ENCODE measurements at regions not wholly inside any gene's neighbourhood (a gene's known extent, or its start where the extent isn't known, plus 50 kb on each side); places are given as distances from the start of the nearest gene placed in this dataset.

- H3K36me3 ChIP-seq (ENCODE audit: control insufficient read depth in 1 of 2, insufficient read depth in 2 of 2, low read length in 1 of 2), result no peaks in the 10 kb centered on the region
- no peaks in the 10 kb centered on the region for H3K4me1 ChIP-seq (ENCODE audit: control insufficient read depth in 1 of 2, insufficient read depth in 2 of 2, low read length in 2 of 2)
- H3K9me3 ChIP-seq (ENCODE audit: control insufficient read depth, low read length), result no peaks in the 10 kb centered on the region
- no peak for ATAC-seq (ENCODE audit: low FRiP score)
- whole genome bisulfite sequencing, 2 donors, result 85 to 86% methylated on average over 4 of the region's 4 CpGs
- no peak for DNase-seq
- no peaks in the 10 kb centered on the region for H3K27me3 ChIP-seq (ENCODE audit: control insufficient read depth in 1 of 2, insufficient read depth in 2 of 2, low read length in 1 of 2)
- no peak overlapping the region for H3K27ac ChIP-seq (ENCODE audit: low read depth in 1 of 2, low read length in 2 of 2)
- H3K4me3 ChIP-seq (ENCODE audit: low read length in 2 of 2), result no peak overlapping the region
- intact Hi-C loops (cut with DNase I), result no loop called here
Observed at GRCh38 chr5:167250996-167251395, 1040.4 kb upstream of the WWC1 start.

GRCh38 chr5:167254132-167254531, 1037.3 kb upstream of the WWC1 start:
- ATAC-seq (ENCODE audit: low FRiP score) (no peak), DNase-seq (no peak)
- Histone ChIP-seq H3K27me3 (ENCODE audit: control insufficient read depth in 1 of 2, insufficient read depth in 2 of 2, low read length in 1 of 2) (no peaks in the 10 kb centered on the region), H3K36me3 (ENCODE audit: control insufficient read depth in 1 of 2, insufficient read depth in 2 of 2, low read length in 1 of 2) (no peaks in the 10 kb centered on the region), H3K9me3 (ENCODE audit: control insufficient read depth, low read length) (no peaks in the 10 kb centered on the region), H3K4me3 (ENCODE audit: low read length in 2 of 2) (no peak overlapping the region), H3K4me1 (ENCODE audit: control insufficient read depth in 1 of 2, insufficient read depth in 2 of 2, low read length in 2 of 2) (no peaks in the 10 kb centered on the region), H3K27ac (ENCODE audit: low read depth in 1 of 2, low read length in 2 of 2) (no peak overlapping the region)
- WGBS, 2 donors, result 84 to 94% methylated on average over 3 of the region's 3 CpGs
- intact Hi-C loops (cut with DNase I), result no loop called here

DNA sequence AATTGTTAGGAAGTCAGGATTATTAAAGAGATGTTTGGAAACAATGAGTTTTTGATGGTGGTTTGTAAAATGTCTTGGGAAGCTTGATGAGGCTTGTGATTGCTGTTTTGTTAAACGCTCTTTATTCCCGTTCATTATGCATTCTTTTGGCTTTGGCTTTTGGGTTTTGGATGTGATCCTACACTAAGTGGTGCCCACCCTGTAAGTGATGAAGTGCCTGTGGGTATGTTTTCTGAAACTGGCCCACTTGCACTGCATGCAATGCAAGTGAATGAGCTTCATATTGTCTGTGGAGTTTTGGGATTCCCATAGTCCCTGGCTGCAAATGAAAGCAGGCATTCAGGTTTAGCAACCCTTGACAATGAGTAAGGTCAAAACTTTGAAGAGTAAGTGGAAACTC, 1035.5 kb upstream of the WWC1 start:
- intact Hi-C loops (cut with DNase I), result no loop called here
- no peaks in the 10 kb centered on the region for H3K36me3 ChIP-seq (ENCODE audit: control insufficient read depth in 1 of 2, insufficient read depth in 2 of 2, low read length in 1 of 2)
- H3K4me3 ChIP-seq (ENCODE audit: low read length in 2 of 2), result no peak overlapping the region
- DNase-seq (no peak), ATAC-seq (ENCODE audit: low FRiP score) (no peak)
- H3K9me3 ChIP-seq (ENCODE audit: control insufficient read depth, low read length), result no peaks in the 10 kb centered on the region
- H3K4me1 ChIP-seq (ENCODE audit: control insufficient read depth in 1 of 2, insufficient read depth in 2 of 2, low read length in 2 of 2), result no peaks in the 10 kb centered on the region
- H3K27ac ChIP-seq (ENCODE audit: low read depth in 1 of 2, low read length in 2 of 2), result no peak overlapping the region
- H3K27me3 ChIP-seq (ENCODE audit: control insufficient read depth in 1 of 2, insufficient read depth in 2 of 2, low read length in 1 of 2), result no peaks in the 10 kb centered on the region
- WGBS, 2 donors, result 65 to 71% methylated on average over 2 of the region's 2 CpGs

GRCh38 chr5:167259806-167260205, 1031.6 kb upstream of the WWC1 start:
- Histone ChIP-seq H3K27ac (ENCODE audit: low read depth in 1 of 2, low read length in 2 of 2) (no peak overlapping the region), H3K4me1 (ENCODE audit: control insufficient read depth in 1 of 2, insufficient read depth in 2 of 2, low read length in 2 of 2) (no peaks in the 10 kb centered on the region), H3K9me3 (ENCODE audit: control insufficient read depth, low read length) (peaks cover 3% of the 10 kb centered on the region), H3K36me3 (ENCODE audit: control insufficient read depth in 1 of 2, insufficient read depth in 2 of 2, low read length in 1 of 2) (no peaks in the 10 kb centered on the region), H3K4me3 (ENCODE audit: low read length in 2 of 2) (no peak overlapping the region), H3K27me3 (ENCODE audit: control insufficient read depth in 1 of 2, insufficient read depth in 2 of 2, low read length in 1 of 2) (no peaks in the 10 kb centered on the region)
- WGBS, 2 donors, result 65 to 74% methylated on average over 2 of the region's 2 CpGs
- DNase-seq (no peak), ATAC-seq (ENCODE audit: low FRiP score) (no peak)
- intact Hi-C loops (cut with DNase I), result no loop called here

- no peak for DNase-seq
- no peaks in the 10 kb centered on the region for H3K27me3 ChIP-seq (ENCODE audit: control insufficient read depth in 1 of 2, insufficient read depth in 2 of 2, low read length in 1 of 2)
- H3K9me3 ChIP-seq (ENCODE audit: control insufficient read depth, low read length), result peaks cover 3% of the 10 kb centered on the region
- intact Hi-C loops (cut with DNase I), result no loop called here
- H3K27ac ChIP-seq (ENCODE audit: low read depth in 1 of 2, low read length in 2 of 2), result no peak overlapping the region
- no peak for ATAC-seq (ENCODE audit: low FRiP score)
- H3K4me1 ChIP-seq (ENCODE audit: control insufficient read depth in 1 of 2, insufficient read depth in 2 of 2, low read length in 2 of 2), result no peaks in the 10 kb centered on the region
- no peaks in the 10 kb centered on the region for H3K36me3 ChIP-seq (ENCODE audit: control insufficient read depth in 1 of 2, insufficient read depth in 2 of 2, low read length in 1 of 2)
- 73 to 75% methylated on average over 3 of the region's 3 CpGs for WGBS, 2 donors
- H3K4me3 ChIP-seq (ENCODE audit: low read length in 2 of 2), result no peak overlapping the region
Observed at GRCh38 chr5:167261309-167262100, 1029.9 kb upstream of the WWC1 start.

GRCh38 chr5:167263185-167263584, 1028.3 kb upstream of the WWC1 start:
- Histone ChIP-seq H3K4me1 (ENCODE audit: control insufficient read depth in 1 of 2, insufficient read depth in 2 of 2, low read length in 2 of 2) (no peaks in the 10 kb centered on the region), H3K9me3 (ENCODE audit: control insufficient read depth, low read length) (peaks cover 3% of the 10 kb centered on the region), H3K4me3 (ENCODE audit: low read length in 2 of 2) (no peak overlapping the region), H3K27me3 (ENCODE audit: control insufficient read depth in 1 of 2, insufficient read depth in 2 of 2, low read length in 1 of 2) (no peaks in the 10 kb centered on the region), H3K36me3 (ENCODE audit: control insufficient read depth in 1 of 2, insufficient read depth in 2 of 2, low read length in 1 of 2) (no peaks in the 10 kb centered on the region), H3K27ac (ENCODE audit: low read depth in 1 of 2, low read length in 2 of 2) (no peak overlapping the region)
- intact Hi-C loops (cut with DNase I), result no loop called here
- WGBS, 2 donors, result 21 to 40% methylated on average over 4 of the region's 4 CpGs
- DNase-seq (no peak), ATAC-seq (ENCODE audit: low FRiP score) (no peak)

- ATAC-seq (ENCODE audit: low FRiP score), result no peak
- intact Hi-C loops (cut with DNase I), result no loop called here
- H3K27me3 ChIP-seq (ENCODE audit: control insufficient read depth in 1 of 2, insufficient read depth in 2 of 2, low read length in 1 of 2), result no peaks in the 10 kb centered on the region
- peaks cover 3% of the 10 kb centered on the region for H3K9me3 ChIP-seq (ENCODE audit: control insufficient read depth, low read length)
- no peaks in the 10 kb centered on the region for H3K36me3 ChIP-seq (ENCODE audit: control insufficient read depth in 1 of 2, insufficient read depth in 2 of 2, low read length in 1 of 2)
- H3K27ac ChIP-seq (ENCODE audit: low read depth in 1 of 2, low read length in 2 of 2), result no peak overlapping the region
- DNase-seq, result no peak
- no peaks in the 10 kb centered on the region for H3K4me1 ChIP-seq (ENCODE audit: control insufficient read depth in 1 of 2, insufficient read depth in 2 of 2, low read length in 2 of 2)
- no peak overlapping the region for H3K4me3 ChIP-seq (ENCODE audit: low read length in 2 of 2)
- 76 to 80% methylated on average over 7 of the region's 7 CpGs for WGBS, 2 donors
Observed at GRCh38 chr5:167264348-167264747, 1027.1 kb upstream of the WWC1 start.

- H3K36me3 ChIP-seq (ENCODE audit: control insufficient read depth in 1 of 2, insufficient read depth in 2 of 2, low read length in 1 of 2), result no peaks in the 10 kb centered on the region
- DNase-seq (no peak), ATAC-seq (ENCODE audit: low FRiP score) (no peak)
- no peaks in the 10 kb centered on the region for H3K4me1 ChIP-seq (ENCODE audit: control insufficient read depth in 1 of 2, insufficient read depth in 2 of 2, low read length in 2 of 2)
- no peaks in the 10 kb centered on the region for H3K9me3 ChIP-seq (ENCODE audit: control insufficient read depth, low read length)
- no peaks in the 10 kb centered on the region for H3K27me3 ChIP-seq (ENCODE audit: control insufficient read depth in 1 of 2, insufficient read depth in 2 of 2, low read length in 1 of 2)
- no peak overlapping the region for H3K4me3 ChIP-seq (ENCODE audit: low read length in 2 of 2)
- intact Hi-C loops (cut with DNase I), result no loop called here
- no peak overlapping the region for H3K27ac ChIP-seq (ENCODE audit: low read depth in 1 of 2, low read length in 2 of 2)
Observed at GRCh38 chr5:167268337-167268736, 1023.1 kb upstream of the WWC1 start.

GRCh38 chr5:167269146-167269545, 1022.3 kb upstream of the WWC1 start:
- Histone ChIP-seq H3K27me3 (ENCODE audit: control insufficient read depth in 1 of 2, insufficient read depth in 2 of 2, low read length in 1 of 2) (no peaks in the 10 kb centered on the region), H3K9me3 (ENCODE audit: control insufficient read depth, low read length) (no peaks in the 10 kb centered on the region), H3K27ac (ENCODE audit: low read depth in 1 of 2, low read length in 2 of 2) (no peak overlapping the region), H3K4me3 (ENCODE audit: low read length in 2 of 2) (no peak overlapping the region), H3K36me3 (ENCODE audit: control insufficient read depth in 1 of 2, insufficient read depth in 2 of 2, low read length in 1 of 2) (no peaks in the 10 kb centered on the region), H3K4me1 (ENCODE audit: control insufficient read depth in 1 of 2, insufficient read depth in 2 of 2, low read length in 2 of 2) (no peaks in the 10 kb centered on the region)
- ATAC-seq (ENCODE audit: low FRiP score) (no peak), DNase-seq (no peak)
- 8 to 22% methylated on average over 3 of the region's 3 CpGs for WGBS, 2 donors
- intact Hi-C loops (cut with DNase I), result no loop called here

Measured in aorta (tissue), 5 donors.